Mucosa of descending colon (tissue), 3 donors: ENCODE measurements at regions not wholly inside any gene's neighbourhood (a gene's known extent, or its start where the extent isn't known, plus 50 kb on each side); places are given as distances from the start of the nearest gene placed in this dataset.

Experiments
- ATAC-seq: fragments of 200-7000 bp; cut with Tn5 transposase; one replicate; pipeline ENCODE4 v1.9.1; 2020; ENCODE audit warnings: mild to moderate bottlenecking, moderate library complexity
- DNase-seq, 3 donors: peaks; one replicate each; pipeline ENCODE4 v3.0.0-alpha.2; 2020
- H3K36me3 ChIP-seq: fragments of 200-600 bp; one replicate; pipeline ENCODE4 v1.8.0; 2021; ENCODE audit warnings: low read depth, mild to moderate bottlenecking
- H3K4me1 ChIP-seq: fragments of 200-600 bp; one replicate; pipeline ENCODE4 v1.8.0; 2021; ENCODE audit warnings: low read depth, mild to moderate bottlenecking
- H3K4me3 ChIP-seq: fragments of 200-600 bp; one replicate; pipeline ENCODE4 v1.8.0; 2021; ENCODE audit warnings: mild to moderate bottlenecking
- H3K9me3 ChIP-seq: fragments of 200-600 bp; one replicate; pipeline ENCODE4 v1.8.0; 2021; ENCODE audit warnings: mild to moderate bottlenecking
- CTCF ChIP-seq: fragments of 200-600 bp; IDR thresholded peaks from one replicate; pipeline ENCODE4 v1.8.0; 2022; ENCODE audit warnings: antibody characterized with exemption, mild to moderate bottlenecking
- intact Hi-C, 2 donors: fragments of 100-400 bp; cut with DNase I in 1 of 2; cut with micrococcal nuclease in 1 of 2; formaldehyde crosslinking; loops; one replicate each; pipeline versions ENCODE4 v1.11.0 to v1.11.1; 2022; cut with DNase I, micrococcal nuclease
- donor health status: DM: no; HTN: no; CAD: no; lungs with moderate emphysema.
- donor health status: DM: no; HTN: no; CAD: no.
- donor health status: DM: no; HTN: yes; CAD: no.

GRCh38 chr1:9473032-9473807 is 66.0 kb upstream of the SLC25A33 start:
- Histone ChIP-seq H3K4me1 (no peaks in the 10 kb centered on the region), H3K9me3 (no peaks in the 10 kb centered on the region), H3K4me3 (no peak overlapping the region), H3K36me3 (no peaks in the 10 kb centered on the region)
- intact Hi-C loops, result no loop called here
- ATAC-seq (peak; percentile 96), DNase-seq (peak; percentile 66 to 86 (median 68))
- TF ChIP-seq CTCF, result no peak

DNA sequence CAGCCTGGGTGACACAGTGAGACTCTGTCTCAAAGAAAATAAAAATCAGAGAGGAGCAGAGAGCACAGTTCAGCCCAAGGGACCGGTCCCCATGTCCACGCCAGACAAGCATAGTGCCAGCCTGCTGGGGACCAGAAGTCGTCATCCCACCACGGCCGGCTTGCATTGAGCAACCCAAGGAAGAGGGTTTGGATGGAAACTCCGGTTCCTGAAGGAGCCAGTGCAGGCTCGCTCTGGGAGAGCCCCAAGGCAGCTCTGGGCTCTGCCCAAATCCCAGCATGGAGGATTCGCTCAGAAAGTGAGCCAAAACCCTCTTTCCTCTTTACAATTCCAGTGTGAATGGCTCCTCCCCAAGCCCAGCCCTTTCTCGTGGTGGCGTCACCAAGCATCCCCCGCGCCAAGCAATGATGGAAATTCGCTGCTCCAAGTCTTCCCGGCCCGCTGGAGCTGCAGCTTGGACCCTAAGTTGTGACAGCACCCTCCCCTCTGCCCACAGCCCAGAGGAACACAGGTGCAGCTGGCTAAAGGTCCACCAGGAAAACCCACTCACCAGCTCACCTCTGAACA is 64.1 kb upstream of the SLC25A33 start:
- no peak for TF ChIP-seq CTCF
- Histone ChIP-seq H3K4me3 (no peak overlapping the region), H3K4me1 (no peaks in the 10 kb centered on the region), H3K9me3 (no peaks in the 10 kb centered on the region), H3K36me3 (no peaks in the 10 kb centered on the region)
- intact Hi-C loops, result no loop called here
- ATAC-seq, result no peak
- no peak for DNase-seq

- Histone ChIP-seq H3K4me3 (no peak overlapping the region), H3K36me3 (no peaks in the 10 kb centered on the region), H3K9me3 (no peaks in the 10 kb centered on the region), H3K4me1 (no peaks in the 10 kb centered on the region)
- no peak for ATAC-seq
- no peak for TF ChIP-seq CTCF
- intact Hi-C loops, result no loop called here
- DNase-seq, result no peak
Observed at GRCh38 chr1:9476790-9477463, 62.3 kb upstream of the SLC25A33 start.

DNA sequence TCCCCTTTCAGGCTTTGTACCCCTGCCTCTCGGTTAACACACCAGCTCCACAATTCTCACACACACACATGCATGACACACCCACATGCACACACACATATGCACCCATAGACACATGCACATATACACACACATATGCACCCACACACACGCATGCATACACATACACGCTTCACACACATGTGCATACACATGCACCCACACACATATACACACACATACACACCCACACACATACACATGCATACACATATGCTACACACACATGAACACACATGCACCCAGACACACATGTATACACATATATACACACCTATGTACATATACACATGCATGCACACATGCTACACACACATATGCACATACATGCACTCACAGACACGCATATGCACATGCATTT is 61.7 kb upstream of the SLC25A33 start:
- Histone ChIP-seq H3K36me3 (no peaks in the 10 kb centered on the region), H3K9me3 (no peaks in the 10 kb centered on the region), H3K4me3 (no peak overlapping the region), H3K4me1 (no peaks in the 10 kb centered on the region)
- no peak for TF ChIP-seq CTCF
- ATAC-seq (no peak), DNase-seq (no peak)
- intact Hi-C loops, result no loop called here

DNA sequence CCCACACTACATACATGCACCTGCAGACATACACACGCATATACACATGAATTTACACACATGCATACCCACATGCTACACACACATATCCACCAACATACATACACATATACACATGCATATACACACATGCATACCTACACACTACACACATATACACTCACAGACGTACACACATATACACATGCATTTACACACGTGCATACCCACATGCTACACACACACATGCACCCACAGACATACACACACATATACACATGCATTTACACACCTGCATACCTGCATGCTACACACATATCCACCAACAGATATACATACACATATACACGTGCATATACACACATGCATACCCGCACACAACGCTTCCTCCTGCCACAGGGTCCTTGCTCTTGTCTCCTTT is 61.2 kb upstream of the SLC25A33 start:
- H3K36me3 ChIP-seq, result no peaks in the 10 kb centered on the region
- DNase-seq, result no peak
- TF ChIP-seq CTCF, result no peak
- H3K4me1 ChIP-seq, result no peaks in the 10 kb centered on the region
- intact Hi-C loops, result no loop called here
- no peaks in the 10 kb centered on the region for H3K9me3 ChIP-seq
- ATAC-seq, result no peak
- H3K4me3 ChIP-seq, result no peak overlapping the region
